Peyer's patch (tissue), 4 donors: ENCODE measurements at regions not wholly inside any gene's neighbourhood (a gene's known extent, or its start where the extent isn't known, plus 50 kb on each side); places are given as distances from the start of the nearest gene placed in this dataset.

Experiments used
- DNase-seq, 3 donors: peaks; one replicate each; pipeline ENCODE4 v3.0.0-alpha.2; 2017 to 2019
- H3K27ac ChIP-seq, 4 donors: fragments of 200-600 bp; sonication (generic); one replicate each; pipeline ENCODE4 v1.5.1; 2016 to 2019
- H3K27me3 ChIP-seq, 2 donors: fragments of 200-600 bp; sonication (generic); one replicate each; pipeline ENCODE4 v1.5.1; 2019
- H3K36me3 ChIP-seq, 3 donors: fragments of 200-600 bp; sonication (generic); one replicate each; pipeline ENCODE4 v1.5.1; 2016 to 2019
- H3K4me1 ChIP-seq, 4 donors: fragments of 200-600 bp; sonication (generic); one replicate each; pipeline ENCODE4 v1.5.1; 2016 to 2019
- H3K4me3 ChIP-seq, 4 donors: fragments of 200-600 bp; sonication (generic); 1 replicate in 3 of 4; 2 replicates in 1 of 4; pipeline ENCODE4 v1.5.1; 2016 to 2019; ENCODE audit warnings: mild to moderate bottlenecking in 1 of 4
- H3K9me3 ChIP-seq, 4 donors: fragments of 200-600 bp; sonication (generic); one replicate each; pipeline ENCODE4 v1.5.1; 2016 to 2019; ENCODE audit warnings: mild to moderate bottlenecking in 1 of 4
- POLR2A ChIP-seq, 2 donors: fragments of 450-650 bp; IDR thresholded peaks; one replicate each; pipeline ENCODE4 v1.5.1; 2017; ENCODE audit warnings: antibody characterized with exemption in 2 of 2, mild to moderate bottlenecking in 2 of 2, moderate library complexity in 2 of 2
- TF ChIP-seq, protein P1 (sequence below), 6 experiments: fragments of 450-650 bp in 4 of 6; fragments of 200-600 bp in 2 of 6; sonication (generic) in 1 of 6; IDR thresholded peaks; one replicate each; pipeline ENCODE4 v1.5.1; 2017 to 2019; ENCODE audit warnings: antibody characterized with exemption in 6 of 6, mild to moderate bottlenecking in 3 of 6, moderate library complexity in 1 of 6

DNA sequence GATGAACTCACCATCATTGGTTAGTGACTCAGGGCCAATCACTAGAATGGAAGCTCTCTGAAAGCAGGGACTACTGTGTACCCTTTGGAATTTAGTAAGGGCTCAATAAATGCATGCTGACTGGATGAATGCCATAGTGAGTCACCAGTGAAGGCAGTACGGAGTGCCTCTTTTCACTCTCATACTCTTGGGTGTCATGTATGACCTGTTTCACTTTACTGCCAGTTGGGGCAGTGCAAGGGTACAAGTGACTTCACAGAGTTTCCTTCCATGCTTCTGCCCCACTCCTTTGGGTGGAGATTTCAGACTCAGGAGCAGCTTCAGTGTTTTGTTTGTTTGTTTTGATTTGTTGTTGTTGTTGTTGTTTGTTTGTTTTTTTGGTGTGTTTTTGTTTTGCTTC is 57.7 kb downstream of the SOX3 start:
- H3K9me3 ChIP-seq, result no peaks in the 10 kb centered on the region
- no peak for TF ChIP-seq POLR2A (IDR thresholded peaks at IDR 0.05)
- TF ChIP-seq, protein P1, sequence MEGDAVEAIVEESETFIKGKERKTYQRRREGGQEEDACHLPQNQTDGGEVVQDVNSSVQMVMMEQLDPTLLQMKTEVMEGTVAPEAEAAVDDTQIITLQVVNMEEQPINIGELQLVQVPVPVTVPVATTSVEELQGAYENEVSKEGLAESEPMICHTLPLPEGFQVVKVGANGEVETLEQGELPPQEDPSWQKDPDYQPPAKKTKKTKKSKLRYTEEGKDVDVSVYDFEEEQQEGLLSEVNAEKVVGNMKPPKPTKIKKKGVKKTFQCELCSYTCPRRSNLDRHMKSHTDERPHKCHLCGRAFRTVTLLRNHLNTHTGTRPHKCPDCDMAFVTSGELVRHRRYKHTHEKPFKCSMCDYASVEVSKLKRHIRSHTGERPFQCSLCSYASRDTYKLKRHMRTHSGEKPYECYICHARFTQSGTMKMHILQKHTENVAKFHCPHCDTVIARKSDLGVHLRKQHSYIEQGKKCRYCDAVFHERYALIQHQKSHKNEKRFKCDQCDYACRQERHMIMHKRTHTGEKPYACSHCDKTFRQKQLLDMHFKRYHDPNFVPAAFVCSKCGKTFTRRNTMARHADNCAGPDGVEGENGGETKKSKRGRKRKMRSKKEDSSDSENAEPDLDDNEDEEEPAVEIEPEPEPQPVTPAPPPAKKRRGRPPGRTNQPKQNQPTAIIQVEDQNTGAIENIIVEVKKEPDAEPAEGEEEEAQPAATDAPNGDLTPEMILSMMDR (IDR thresholded peaks at IDR 0.05), result no peak
- no peaks in the 10 kb centered on the region for H3K36me3 ChIP-seq
- no peak overlapping the region for H3K27ac ChIP-seq
- no peaks in the 10 kb centered on the region for H3K4me1 ChIP-seq
- H3K4me3 ChIP-seq, result no peak overlapping the region
- no peak for DNase-seq
- H3K27me3 ChIP-seq, result no peaks in the 10 kb centered on the region

DNA sequence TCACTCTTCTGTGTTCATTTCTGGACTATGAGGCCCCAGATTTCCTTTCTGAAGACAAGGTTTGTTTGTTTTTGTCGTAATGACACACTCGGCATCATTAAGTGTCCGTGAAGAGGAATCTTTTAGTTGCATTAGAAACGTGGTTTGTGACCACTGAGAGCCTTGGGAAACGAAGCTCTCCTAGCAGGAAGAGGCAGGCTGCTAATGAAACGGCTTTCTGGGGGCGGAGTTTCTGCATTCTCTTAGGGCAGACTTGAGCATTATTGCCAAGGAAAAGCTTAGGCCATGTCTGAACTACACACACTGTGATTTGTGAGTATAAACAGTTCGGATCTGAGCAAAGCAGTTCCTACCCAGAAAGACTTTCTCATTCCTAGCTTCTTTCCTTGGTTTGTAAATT is 64.0 kb downstream of the SOX3 start:
- no peaks in the 10 kb centered on the region for H3K4me1 ChIP-seq
- no peak overlapping the region for H3K27ac ChIP-seq
- TF ChIP-seq, protein P1 (IDR thresholded peaks at IDR 0.05), result no peak
- TF ChIP-seq POLR2A (IDR thresholded peaks at IDR 0.05), result no peak
- no peaks in the 10 kb centered on the region for H3K36me3 ChIP-seq
- no peak overlapping the region for H3K4me3 ChIP-seq
- H3K27me3 ChIP-seq, result no peaks in the 10 kb centered on the region
- H3K9me3 ChIP-seq, result no peaks in the 10 kb centered on the region
- no peak for DNase-seq

DNA sequence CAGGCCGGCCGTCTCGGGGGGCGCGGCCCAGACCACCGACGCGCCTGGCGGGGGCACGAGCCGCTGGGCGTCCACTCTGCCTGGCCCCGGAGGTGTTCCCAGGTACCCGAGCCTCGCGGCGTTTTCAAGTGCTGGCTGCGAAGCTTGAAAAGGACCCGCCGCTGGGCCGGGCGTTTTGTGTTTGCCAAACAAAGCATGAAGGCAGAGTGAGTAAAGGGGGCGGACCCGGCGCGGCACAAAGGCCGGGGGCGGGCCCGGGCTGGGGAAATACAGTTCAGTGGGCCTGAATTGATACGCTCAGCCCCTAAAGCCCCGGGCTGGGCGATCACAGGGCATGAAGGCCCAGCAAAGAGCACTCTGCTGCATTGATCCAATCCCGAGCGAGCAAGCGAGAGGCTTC is 65.4 kb downstream of the SOX3 start:
- TF ChIP-seq, protein P1 (IDR thresholded peaks at IDR 0.05), result no peak
- no peak for TF ChIP-seq POLR2A (IDR thresholded peaks at IDR 0.05)
- H3K4me3 ChIP-seq, result no peak overlapping the region
- no peak for DNase-seq

DNA sequence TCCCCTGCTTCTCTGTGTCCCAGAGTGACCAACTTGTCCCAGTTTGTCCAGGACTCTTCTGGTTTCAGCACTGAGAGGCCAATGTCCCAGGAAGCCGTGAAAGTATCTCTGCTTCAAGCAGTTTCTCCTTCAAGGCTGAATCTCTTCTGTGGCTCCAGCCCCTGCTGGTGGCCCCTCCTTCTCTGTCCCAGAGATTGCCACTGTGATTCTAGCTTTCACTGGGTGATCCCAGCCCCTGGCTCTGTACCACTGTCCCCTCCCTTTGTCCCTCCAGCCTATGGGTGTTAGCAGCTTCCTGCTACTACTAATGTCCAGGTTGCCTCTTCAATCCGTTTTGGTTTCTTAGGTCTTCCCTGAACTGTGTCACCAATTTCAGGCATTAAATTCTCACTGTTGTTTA is 70.5 kb downstream of the SOX3 start:
- Histone ChIP-seq H3K27ac (no peak overlapping the region), H3K9me3 (no peaks in the 10 kb centered on the region), H3K4me1 (no peaks in the 10 kb centered on the region)

More for the DNA sequence above, 65.4 kb downstream of the SOX3 start:
- no peak overlapping the region for H3K27ac ChIP-seq
- no peaks in the 10 kb centered on the region for H3K9me3 ChIP-seq
- H3K36me3 ChIP-seq, result no peaks in the 10 kb centered on the region
- no peaks in the 10 kb centered on the region for H3K27me3 ChIP-seq
- H3K4me1 ChIP-seq, result no peaks in the 10 kb centered on the region

DNA sequence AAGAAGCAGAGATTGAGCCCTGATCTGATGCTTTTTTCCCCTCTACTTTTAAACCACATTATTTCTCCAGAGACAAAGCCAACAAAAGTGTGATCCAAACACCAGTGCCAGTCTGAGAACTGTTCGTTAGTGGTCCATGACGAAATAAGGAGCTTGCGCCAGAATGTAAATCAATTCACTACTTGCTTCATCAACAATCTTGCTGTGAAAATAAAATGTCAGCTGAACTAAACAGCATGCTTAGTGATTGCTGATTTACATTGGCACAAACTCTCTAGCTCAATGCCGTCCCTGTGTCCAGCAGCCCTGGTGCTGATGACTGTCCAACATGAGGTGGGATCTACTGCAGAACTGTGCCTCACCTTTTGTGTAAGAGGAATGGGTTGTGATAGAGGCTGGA is 71.3 kb downstream of the SOX3 start:
- Histone ChIP-seq H3K9me3 (no peaks in the 10 kb centered on the region), H3K4me1 (no peaks in the 10 kb centered on the region), H3K36me3 (no peaks in the 10 kb centered on the region), H3K4me3 (no peak overlapping the region), H3K27me3 (no peaks in the 10 kb centered on the region), H3K27ac (no peak overlapping the region)
- no peak for DNase-seq
- TF ChIP-seq POLR2A (IDR thresholded peaks at IDR 0.05), result no peak
- TF ChIP-seq, protein P1 (IDR thresholded peaks at IDR 0.05), result no peak

More for the DNA sequence above, 70.5 kb downstream of the SOX3 start:
- no peak overlapping the region for H3K4me3 ChIP-seq
- no peaks in the 10 kb centered on the region for H3K27me3 ChIP-seq
- H3K36me3 ChIP-seq, result no peaks in the 10 kb centered on the region
- TF ChIP-seq, protein P1 (IDR thresholded peaks at IDR 0.05), result no peak
- no peak for TF ChIP-seq POLR2A (IDR thresholded peaks at IDR 0.05)
- no peak for DNase-seq
